ENCODE measurements at regions not wholly inside any gene's neighbourhood (a gene's known extent, or its start where the extent isn't known, plus 50 kb on each side); places are given as distances from the start of the nearest gene placed in this dataset.
A peak's percentile ranks its signal among the peaks of the same experiment; 100 is the strongest.

- DNase-seq, result no peak
Measured at GRCh38 chr2:48912110-48912509, 156.6 kb upstream of the LHCGR start.

GRCh38 chr2:48910961-48911360 is 155.4 kb upstream of the LHCGR start:
- no peak for DNase-seq

DNA sequence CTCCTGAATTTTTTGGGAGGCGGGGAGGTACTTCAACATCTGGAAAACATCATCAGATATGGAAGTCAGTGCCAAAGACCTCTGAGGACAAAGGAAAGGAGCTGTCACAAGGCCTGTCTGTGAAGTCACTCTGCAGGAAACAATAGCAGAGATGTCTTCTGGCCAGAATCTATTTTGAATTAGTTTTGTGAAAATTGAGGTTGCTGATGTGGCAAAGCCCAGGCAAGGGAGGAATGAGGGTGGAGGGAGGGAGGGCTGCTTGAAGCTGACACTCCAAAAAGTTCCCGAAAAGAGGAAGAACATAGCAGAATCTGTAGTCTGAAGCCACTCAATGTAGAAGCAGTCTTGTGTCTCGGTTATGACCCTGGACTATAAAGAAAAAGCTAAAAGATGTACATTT is 151.1 kb upstream of the LHCGR start:
- DNase-seq, result no peak

GRCh38 chr2:48905696-48906095 is 150.2 kb upstream of the LHCGR start:
- no peak for DNase-seq

DNA sequence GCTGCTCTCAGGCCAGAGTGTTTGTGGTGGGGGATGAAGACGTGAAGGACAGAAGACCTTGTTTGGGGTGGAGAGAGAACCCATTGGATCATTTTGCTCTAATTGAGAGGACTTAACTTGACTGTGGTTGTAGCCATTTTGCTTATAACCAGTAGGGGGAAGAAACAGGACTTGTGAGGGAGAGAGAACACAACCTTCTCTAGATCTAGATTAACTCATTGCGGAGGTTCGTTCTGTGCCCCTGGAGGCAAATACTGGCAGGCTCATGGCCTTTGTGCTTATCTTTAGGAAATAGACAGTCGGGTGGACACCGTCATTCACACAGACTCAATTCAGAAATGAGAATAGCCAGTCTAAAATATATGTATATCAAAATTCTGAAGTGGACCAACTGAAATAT is 147.0 kb upstream of the LHCGR start:
- no peak for DNase-seq

DNA sequence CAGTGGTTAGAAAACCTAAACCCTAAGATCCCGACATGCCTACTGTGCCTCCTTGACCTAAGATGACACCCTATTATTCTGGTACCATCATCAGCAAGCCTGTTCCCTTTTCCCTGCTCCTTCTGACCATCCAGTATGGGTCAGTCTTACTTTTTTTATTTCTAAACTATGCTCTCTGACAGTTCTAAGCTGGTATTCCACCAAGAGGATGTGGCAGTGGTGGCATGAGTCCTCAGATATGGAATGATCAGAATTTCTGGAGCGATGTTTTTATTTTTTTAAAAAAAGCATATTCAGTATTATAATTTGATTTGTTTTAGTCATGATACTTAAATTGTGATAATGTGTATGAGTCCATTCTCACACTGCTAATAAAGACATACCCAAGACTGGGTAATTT is 145.9 kb upstream of the LHCGR start:
- DNase-seq, result no peak

GRCh38 chr2:48901015-48901343 is 145.5 kb upstream of the LHCGR start:
- DNase-seq, result no peak

GRCh38 chr2:48900321-48901014 is 144.9 kb upstream of the LHCGR start:
- peak; percentile 60 for DNase-seq

GRCh38 chr2:48896870-48897269 is 141.3 kb upstream of the LHCGR start:
- no peak for DNase-seq

GRCh38 chr2:48890454-48891131 is 135.1 kb upstream of the LHCGR start:
- DNase-seq, result no peak

DNA sequence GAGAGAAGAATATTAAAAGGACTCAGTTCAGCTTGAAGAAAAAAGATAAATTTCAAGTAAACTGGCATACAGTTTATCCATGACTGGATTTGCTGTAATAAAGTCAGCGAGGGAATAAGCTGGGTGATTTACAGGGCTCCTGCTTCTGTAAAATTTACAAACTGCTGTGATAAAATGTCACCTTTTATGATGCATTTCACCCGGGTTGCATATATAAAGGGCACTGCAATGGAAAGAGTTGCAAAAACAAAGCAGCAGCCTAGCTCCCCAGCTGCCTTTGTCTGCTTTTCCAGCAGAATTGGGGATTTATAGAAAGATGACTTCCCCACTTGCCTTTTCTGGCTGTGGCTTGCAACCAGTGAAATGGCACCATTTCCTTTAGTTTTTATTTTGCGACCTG is 132.5 kb upstream of the LHCGR start:
- DNase-seq, result no peak

- no peak for DNase-seq
Measured at GRCh38 chr2:48886919-48887318, 131.4 kb upstream of the LHCGR start.

DNA sequence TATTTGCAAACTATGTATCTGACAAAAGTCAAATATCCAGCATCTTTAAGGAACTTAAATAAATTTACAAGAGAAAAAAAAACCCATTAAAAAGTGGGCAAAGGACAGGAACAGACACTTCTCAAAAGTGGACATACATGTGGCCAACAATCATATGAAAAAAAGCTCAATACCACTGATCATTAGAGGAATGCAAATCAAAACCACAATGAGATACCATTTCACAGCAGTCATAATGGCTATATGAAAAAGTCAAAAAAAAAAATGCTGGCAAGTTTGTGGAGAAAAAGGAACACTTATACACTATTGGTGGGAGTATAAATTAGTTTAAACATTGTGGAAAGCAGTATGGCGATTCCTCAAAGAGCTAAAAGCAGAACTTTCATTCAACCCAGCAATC is 130.3 kb upstream of the LHCGR start:
- no peak for DNase-seq

DNA sequence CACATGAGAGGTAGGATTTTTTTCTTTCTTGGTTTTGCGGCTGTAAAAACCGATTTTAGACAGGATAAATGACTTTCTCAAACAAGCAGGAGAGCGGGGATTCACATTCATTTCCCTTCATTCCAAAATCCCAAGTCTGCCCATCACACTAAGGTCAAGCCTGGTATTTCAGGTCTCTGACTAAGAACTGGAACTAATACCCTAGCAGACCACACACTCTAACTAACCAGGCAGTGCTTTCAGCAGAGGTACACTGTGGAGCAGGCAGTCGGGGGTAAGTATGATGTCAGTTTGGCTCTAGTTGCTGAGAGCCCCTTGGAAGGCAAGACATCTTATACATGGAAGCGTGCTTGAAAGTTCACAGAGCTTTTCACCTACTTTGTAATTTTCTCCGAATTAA is 128.1 kb upstream of the LHCGR start:
- no peak for DNase-seq

- DNase-seq, result no peak
Measured at GRCh38 chr2:48874282-48874681, 118.8 kb upstream of the LHCGR start.

- no peak for DNase-seq
Measured at GRCh38 chr2:48873666-48874065, 118.1 kb upstream of the LHCGR start.

DNA sequence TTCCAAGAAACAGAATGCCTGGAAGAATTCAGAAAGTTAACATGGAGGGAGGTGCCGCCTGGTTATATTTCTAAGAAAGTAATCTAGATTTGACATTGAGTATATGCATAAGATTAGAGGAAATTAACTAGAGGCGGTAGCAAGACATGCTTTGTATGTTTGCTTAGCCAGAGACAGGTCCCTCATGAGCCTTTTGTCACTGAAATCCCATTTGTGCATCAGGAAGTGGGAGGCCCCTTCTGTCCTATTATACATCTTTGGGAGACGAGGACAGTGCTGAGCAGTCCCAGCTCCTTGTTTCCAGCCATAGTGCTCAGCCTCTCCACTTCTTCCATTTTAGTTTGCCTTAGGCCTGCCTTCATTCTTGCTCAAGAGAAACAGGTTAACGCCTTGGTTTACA is 115.4 kb upstream of the LHCGR start:
- no peak for DNase-seq

- no peak for DNase-seq
Measured at GRCh38 chr2:48870503-48870902, 115.0 kb upstream of the LHCGR start.

DNA sequence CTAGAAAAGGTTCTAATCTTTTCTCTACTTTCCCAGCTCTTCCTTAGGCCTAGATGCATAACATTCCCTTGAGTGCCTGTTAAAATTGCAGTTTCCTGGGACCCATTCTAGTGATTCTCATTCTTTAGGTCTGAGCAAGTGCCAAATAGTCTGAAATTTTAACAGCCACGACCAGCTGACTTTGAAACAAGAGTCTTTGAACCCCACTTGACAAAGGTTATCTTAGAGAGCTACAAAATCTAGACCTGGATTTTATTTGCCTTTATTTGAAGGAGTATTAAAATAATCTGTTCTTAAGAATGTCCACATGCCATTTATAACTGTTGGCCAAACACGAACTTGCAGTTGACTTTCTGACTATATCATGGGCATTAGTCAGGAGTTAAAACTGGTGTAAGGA is 110.2 kb upstream of the LHCGR start:
- no peak for DNase-seq

GRCh38 chr2:48860380-48860779 is 104.9 kb upstream of the LHCGR start:
- DNase-seq, result peak; percentile 19

DNA sequence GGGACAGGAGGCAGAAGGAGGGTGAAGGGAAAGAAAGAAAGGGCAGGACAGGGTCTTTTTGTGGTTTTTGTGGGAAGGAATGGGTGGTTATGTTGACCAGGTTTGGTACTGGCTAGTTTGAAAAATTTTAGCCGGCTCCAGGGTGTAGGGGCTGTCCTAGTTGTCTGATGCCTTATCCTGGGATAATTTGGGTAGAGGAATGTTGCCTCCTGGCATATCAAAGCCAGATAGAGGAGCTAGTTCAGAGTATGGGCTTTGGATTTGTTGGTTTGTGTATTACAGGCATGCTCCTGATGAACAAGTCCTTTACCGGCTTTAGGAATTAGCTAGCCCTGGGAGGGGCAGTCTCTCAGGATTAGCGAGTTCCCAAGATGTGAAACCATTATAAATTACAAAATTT is 101.1 kb upstream of the LHCGR start:
- no peak for DNase-seq

DNA sequence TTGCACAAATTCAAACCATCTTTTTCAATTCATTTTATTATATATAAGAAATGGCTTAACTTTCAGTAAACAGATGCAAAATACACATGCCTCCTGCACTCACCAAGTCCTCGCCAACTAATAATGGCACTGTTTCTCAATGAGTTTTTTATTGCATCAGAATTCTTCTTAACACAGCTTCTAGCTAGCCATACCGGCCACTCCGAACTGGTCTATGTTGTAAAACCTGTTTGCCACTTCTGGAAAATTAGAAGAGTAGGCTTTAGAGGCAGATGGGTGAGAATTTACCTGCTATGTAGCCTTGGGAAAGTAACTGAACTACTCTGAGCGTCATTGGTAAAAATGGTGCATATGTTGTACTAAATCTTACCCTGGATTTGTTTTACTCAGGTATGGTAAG is 100.6 kb upstream of the LHCGR start:
- no peak for DNase-seq

GRCh38 chr2:48855142-48855541 is 99.6 kb upstream of the LHCGR start:
- no peak for DNase-seq

DNA sequence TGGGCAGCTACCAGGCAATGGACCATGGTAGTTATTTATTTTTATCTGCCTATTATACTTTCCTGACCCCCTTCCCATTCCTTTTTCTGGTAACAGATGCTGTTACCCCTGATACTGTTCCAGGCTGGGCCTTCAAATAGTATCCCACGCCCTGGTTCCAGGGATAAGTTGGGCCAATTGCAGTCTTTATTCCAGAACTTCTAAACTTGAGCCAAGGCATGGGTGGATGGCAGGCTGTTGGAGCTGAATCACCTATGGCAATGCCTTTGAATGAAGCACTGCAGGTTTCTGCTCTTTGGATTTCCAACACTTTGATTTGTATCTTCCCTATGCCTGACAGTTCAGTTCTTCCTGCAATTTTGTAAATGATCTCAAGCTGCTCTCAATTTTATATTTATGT is 99.2 kb upstream of the LHCGR start:
- DNase-seq, result no peak

GRCh38 chr2:48852938-48853337 is 97.4 kb upstream of the LHCGR start:
- DNase-seq, result no peak
